ENCODE measurements at regions not wholly inside any gene's neighbourhood (a gene's known extent, or its start where the extent isn't known, plus 50 kb on each side); places are given as distances from the start of the nearest gene placed in this dataset.
"Not testable (repeated sequence)": the region's sequence is repeated elsewhere in the genome, so short reads cannot be mapped to it uniquely, and the experiment has no call there.

DNA sequence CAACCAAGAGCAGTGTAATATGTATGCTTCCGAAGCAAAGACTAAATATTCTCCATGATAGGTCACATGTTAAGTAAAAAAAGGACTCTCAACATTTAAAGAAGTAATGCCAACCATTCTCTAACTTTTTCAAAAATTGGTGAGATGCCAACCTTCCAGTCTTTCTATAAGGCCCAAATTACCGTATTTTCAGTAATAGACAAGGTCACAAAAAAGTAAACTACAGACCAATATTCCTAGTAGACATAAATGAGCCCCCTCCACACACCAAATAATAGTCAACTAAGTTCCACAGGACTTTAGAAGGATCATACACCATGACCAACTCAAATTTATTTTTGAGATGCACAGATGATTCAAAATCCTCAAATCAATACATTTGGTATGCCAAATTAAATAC, 867.4 kb downstream of the TMEM121 start:
- DNase-seq (ENCODE audit: low read depth, low spot score): no peak

DNA sequence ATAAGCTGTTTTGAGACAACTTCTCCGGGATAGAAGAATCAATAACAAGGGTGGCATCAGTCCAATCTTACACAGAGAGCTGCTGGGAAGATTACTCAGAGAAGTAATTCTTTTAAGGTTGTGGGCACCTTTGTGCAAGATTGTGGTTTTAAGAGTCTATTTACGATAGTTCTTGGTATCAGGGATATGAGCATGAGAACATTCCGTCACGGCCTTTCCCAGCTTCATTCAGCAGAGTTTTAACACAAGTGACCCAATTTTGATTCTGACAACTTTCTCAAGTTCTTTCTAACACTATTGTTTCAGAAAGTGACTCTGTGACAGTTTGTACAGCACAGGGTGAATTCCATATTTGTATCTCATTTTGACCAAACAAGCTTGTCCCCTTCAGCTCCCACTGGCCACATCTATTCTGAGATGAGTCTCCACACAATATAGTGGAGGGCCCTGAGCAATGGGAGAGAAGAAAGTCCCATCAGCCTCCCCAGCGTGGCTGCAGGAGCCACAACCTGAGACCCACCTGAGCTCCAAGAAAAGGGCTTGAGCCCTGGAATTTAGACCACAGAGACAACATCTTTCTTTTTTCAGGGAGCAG, 869.2 kb downstream of the TMEM121 start:
- DNase-seq (ENCODE audit: low read depth, low spot score): no peak

GRCh38 chr14:106396999-106397398, 870.6 kb downstream of the TMEM121 start:
- DNase-seq (ENCODE audit: low read depth, low spot score): no peak

GRCh38 chr14:106398931-106399331, 872.5 kb downstream of the TMEM121 start:
- not testable (repeated sequence) for DNase-seq (ENCODE audit: low read depth, low spot score)

DNA sequence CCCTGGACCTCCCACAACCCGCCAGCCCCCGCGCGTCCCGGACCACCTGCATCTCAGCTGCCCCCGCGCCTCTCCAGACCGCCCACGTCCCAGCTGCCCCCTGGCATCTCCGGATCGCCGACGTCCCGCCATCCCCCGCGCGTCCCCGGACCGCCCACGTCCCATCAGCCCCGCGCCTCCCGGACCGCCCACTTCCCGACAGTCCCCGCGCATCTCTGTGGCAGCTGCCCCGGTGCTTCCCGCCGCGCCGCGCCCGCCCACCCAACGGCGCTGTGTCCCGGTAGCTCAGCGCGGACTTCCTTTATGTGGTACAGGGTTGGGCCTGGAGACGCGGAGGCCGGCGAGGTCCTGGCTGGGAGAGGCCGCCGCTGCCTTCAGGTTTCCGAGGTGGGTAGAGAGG, 874.9 kb downstream of the TMEM121 start:
- DNase-seq (ENCODE audit: low read depth, low spot score): not testable (repeated sequence)

GRCh38 chr14:106410229-106410628, 883.8 kb downstream of the TMEM121 start:
- DNase-seq (ENCODE audit: low read depth, low spot score): not testable (repeated sequence)

- DNase-seq (ENCODE audit: low read depth, low spot score): no peak
These were observed 888.1 kb downstream of the TMEM121 start for GRCh38 chr14:106414464-106414863.

DNA sequence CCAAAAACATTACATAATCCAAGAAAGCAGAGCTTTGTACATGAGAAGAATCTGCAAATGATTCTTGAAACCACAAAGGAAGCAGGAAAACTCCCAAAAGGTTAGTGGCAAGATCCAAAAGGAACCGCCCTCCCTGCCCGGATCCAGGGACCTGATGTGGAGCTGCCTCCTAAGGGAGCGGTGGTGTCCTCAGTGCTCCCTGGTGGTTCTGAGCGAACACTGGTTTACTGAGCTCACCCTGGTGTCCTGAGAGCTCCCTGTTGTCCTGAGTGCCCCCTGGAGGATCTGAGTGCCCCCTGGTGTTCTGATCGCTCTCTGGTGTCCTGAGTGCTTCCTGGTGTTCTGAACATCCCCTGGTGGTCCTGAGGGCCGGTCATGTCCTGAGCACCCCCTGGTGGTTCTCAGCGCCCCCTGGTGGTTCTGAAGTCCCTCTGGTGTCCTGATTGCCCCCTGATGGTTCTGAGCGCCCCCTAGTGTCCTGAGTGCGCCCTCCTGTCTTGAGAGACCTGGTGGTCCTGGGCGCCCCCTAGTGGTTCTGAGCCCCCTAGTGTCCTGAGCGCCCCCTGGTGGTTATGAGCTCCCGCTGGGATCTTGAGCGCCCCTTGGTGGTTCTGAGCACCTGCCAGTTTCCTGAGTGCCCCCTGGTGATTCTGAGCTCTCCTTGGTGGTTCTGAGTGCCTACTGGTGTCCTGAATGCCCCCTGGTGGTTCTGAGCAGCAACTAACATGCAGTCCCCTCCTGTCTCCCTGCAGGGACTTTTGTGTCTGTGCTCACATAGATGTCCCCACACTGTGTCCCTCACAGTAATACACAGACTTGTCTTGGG, 891.1 kb downstream of the TMEM121 start:
- DNase-seq (ENCODE audit: low read depth, low spot score): peak; percentile 74

- no peak for DNase-seq (ENCODE audit: low read depth, low spot score)
These were observed 893.1 kb downstream of the TMEM121 start for GRCh38 chr14:106419376-106419965.

- DNase-seq (ENCODE audit: low read depth, low spot score): not testable (repeated sequence)
These were observed 895.1 kb downstream of the TMEM121 start for GRCh38 chr14:106421431-106422033.

GRCh38 chr14:106422066-106422465, 895.7 kb downstream of the TMEM121 start:
- no peak for DNase-seq (ENCODE audit: low read depth, low spot score)

DNA sequence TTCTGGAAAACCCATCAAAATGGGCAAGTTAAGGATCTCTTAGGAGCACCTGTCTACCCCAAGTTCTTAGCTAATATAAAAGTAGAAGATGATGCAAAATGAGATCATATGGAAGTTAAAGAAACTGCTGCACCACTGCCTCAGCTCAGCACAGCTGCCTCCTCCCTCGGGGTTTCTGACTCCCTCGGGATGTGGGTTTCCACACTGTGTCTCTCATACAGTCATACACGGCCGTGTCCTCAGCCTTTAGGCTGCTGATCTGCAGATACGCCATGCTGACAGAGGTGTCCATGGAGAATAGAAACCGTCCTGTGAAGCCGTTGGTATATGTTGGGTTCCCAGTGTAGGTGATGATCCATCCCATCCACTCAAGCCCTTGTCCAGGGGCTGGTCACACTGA, 898.8 kb downstream of the TMEM121 start:
- DNase-seq (ENCODE audit: low read depth, low spot score): not testable (repeated sequence)

DNA sequence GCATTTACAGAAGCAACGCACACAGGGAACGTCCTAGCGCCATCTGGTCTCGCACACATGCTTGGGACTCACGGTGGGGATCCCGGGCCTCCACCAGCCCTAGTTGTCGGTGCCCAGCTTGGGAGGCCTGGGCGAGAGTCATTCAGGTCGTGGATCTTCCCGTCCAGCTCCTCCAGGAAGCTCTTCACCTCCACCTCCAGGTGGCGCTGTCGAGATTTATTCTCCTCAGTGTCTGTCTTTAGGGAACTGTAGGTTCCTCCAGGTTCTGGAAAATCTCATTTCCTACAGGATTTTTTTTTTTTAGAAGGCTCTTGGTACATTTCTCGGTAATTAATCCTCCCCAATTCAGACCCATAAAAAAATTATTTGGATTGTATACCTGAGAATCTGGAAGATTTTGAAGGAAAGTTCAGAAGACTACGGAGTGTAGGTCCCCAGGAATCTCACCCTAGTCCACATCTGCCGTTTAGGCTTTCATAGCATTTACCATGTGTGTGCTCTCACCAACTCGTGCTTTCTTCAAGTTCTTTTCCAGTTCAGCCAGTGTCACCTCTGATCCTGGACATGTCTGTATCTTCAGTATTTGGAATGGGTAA, 910.0 kb downstream of the TMEM121 start:
- peak; percentile 46 for DNase-seq (ENCODE audit: low read depth, low spot score)

- DNase-seq (ENCODE audit: low read depth, low spot score): peak; percentile 11
These were observed 916.5 kb downstream of the TMEM121 start for GRCh38 chr14:106442857-106443256.

DNA sequence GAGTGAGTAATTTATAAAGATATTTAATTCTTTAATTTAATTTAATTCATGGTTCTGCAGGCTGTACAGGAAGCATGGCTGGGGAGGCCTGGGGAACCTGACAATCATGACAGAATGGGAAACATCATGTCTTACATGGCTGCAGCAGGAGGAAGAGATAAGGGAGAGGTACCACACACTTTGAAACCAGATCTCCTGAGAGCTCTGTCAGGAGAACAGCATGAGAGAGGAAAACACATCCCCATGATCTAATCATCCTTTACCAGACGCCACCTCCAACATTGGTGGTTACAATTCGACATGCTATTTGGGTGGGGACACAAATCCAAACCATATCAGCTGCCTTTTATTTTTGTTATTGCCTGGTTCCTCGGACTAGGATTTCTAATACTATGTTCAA, 928.6 kb downstream of the TMEM121 start:
- no peak for DNase-seq (ENCODE audit: low read depth, low spot score)

DNA sequence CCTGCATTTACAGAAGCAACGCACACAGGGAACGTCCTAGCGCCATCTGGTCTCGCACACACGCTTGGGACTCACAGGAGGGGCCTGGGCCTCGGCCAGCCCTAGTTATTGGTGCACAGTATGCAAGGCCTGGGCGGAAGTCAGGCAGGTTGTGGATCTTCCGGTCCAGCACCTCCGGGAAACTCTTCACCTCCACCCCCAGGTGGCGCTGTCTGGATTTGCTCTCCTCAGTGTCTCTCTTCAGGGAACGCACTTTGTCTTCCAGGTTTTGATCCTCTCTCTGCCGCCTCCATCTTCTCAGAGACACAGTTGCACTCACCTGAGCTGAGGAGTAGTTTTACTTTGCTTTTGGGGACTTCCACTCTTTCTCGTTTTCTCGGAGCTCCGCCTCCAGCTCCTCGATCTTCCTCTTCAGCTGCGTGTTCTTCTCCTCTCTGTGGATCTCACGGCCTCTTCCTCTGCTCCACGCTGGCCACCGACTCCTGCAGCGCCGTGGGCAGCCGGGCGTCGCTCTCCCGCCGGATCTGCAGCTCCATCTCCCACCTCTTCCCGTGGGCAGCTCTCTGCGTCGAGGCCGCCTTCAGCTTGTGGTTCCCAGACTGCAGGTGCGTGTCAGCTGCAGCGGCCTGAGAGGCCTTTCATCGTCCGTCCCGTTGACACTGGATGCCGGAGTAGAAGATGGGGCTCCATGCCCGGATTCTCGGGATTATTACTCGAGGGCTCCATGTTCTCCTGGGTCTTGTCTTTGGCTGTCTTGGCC, 933.8 kb downstream of the TMEM121 start:
- DNase-seq (ENCODE audit: low read depth, low spot score): peak; percentile 47

DNA sequence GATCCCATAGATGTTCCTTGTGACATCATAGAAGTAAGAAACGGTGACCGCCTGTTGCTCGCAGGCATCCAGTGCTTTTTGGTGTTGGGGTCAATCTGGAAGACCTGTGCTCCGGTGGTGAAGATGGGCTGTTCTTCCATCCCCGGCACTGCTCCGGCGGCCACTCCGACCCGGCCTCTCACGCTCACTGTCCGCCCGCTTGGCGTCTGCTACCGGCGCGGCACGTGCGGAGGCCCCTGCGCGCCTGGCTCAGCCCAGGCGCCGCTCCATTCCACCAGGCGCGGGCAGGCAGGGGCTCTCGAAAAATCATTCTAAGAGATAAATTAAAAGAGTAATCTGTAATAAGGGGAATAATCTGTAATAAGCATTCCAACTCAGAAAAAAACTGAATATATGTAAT, 934.5 kb downstream of the TMEM121 start:
- DNase-seq (ENCODE audit: low read depth, low spot score): no peak

- DNase-seq (ENCODE audit: low read depth, low spot score): not testable (repeated sequence)
These were observed 940.1 kb downstream of the TMEM121 start for GRCh38 chr14:106466483-106466882.

GRCh38 chr14:106468869-106469268, 942.5 kb downstream of the TMEM121 start:
- DNase-seq (ENCODE audit: low read depth, low spot score): not testable (repeated sequence)

DNA sequence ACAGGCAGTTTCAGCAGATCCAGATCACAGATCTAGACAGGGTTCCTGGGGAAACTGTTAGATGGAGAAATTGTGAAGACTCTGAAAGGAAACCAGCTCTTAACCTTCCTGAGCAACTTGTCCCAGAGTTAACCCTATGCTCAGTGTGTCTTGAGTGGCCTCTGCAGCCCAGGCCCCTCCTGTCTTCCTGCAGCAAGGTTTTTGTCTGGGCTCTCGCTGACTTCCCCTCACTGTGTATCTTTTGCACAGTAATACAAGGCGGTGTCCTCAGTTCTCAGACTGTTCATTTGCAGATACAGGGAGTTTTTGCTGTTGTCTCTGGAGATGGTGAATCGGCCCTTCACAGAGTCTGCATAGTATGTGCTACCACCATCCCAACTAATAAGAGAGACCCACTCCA, 943.6 kb downstream of the TMEM121 start:
- DNase-seq (ENCODE audit: low read depth, low spot score): not testable (repeated sequence)

Measured in activated naive CD8-positive, alpha-beta T cell treated with anti-CD3 and anti-CD28 coated beads, Interleukin-2, amount 50 U/mL, for 16 hours (primary cell).